PC-9 (cell line): ENCODE measurements at regions not wholly inside any gene's neighbourhood (a gene's known extent, or its start where the extent isn't known, plus 50 kb on each side); places are given as distances from the start of the nearest gene placed in this dataset.

Experiments
- BruUV-seq: library from RNA; stranded (reverse); fragments of 400-500 nt; replicated peaks from 2 replicates; lab custom pipeline; 2021; lab: Mats Ljungman, UMichigan
- CTCF ChIA-PET: fragments of 300-600 bp; sonication (Branson Sonifier 250); formaldehyde crosslinking; loops from one replicate; lab custom pipeline; 2022; ENCODE audit warnings: antibody characterized with exemption; lab: Charles Lee
- POLR2A ChIA-PET: fragments of 300-600 bp; sonication (Branson Sonifier 250); formaldehyde crosslinking; loops from one replicate; lab custom pipeline; 2022; ENCODE audit warnings: antibody characterized with exemption; ENCODE audit not compliant: unreplicated experiment; lab: Charles Lee
- DNase-seq, 2 experiments: peaks; one replicate each; pipeline versions ENCODE4 v3.0.0 to v3.0.0-alpha.2; 2015 to 2022; ENCODE audit warnings: mixed read lengths in 1 of 2
- H2AFZ ChIP-seq: fragments of 200-600 bp; sonication (generic); 2 replicates; pipeline ENCODE4 v1.8.1; 2017; ENCODE audit warnings: antibody characterized with exemption
- H3F3A ChIP-seq: fragments of 200-600 bp; sonication (generic); 2 replicates; pipeline ENCODE4 v1.8.1; 2017; ENCODE audit warnings: antibody characterized with exemption, mild to moderate bottlenecking, low read depth; ENCODE audit not compliant: insufficient read depth
- H3K27ac ChIP-seq: fragments of 200-600 bp; sonication (generic); 2 replicates; pipeline ENCODE4 v1.6.1; 2016; ENCODE audit warnings: mixed run types
- H3K27me3 ChIP-seq: fragments of 200-600 bp; sonication (generic); 2 replicates; pipeline ENCODE4 v1.6.1; 2016; ENCODE audit warnings: low read depth, mixed run types; ENCODE audit not compliant: insufficient read depth
- H3K36me3 ChIP-seq: fragments of 200-600 bp; sonication (generic); 2 replicates; pipeline ENCODE4 v1.6.1; 2016; ENCODE audit warnings: low read depth, mixed run types
- H3K4me1 ChIP-seq: fragments of 200-600 bp; sonication (generic); replicated peaks from 2 replicates; pipeline ENCODE4 v1.6.1; 2016; ENCODE audit warnings: mixed run types; ENCODE audit not compliant: insufficient read depth
- H3K4me2 ChIP-seq: fragments of 200-600 bp; sonication (generic); 2 replicates; pipeline ENCODE4 v1.6.1; 2017; ENCODE audit warnings: mixed run types
- H3K4me3 ChIP-seq: fragments of 200-600 bp; sonication (generic); 2 replicates; pipeline ENCODE4 v1.6.1; 2016; ENCODE audit warnings: mixed run types
- H3K79me2 ChIP-seq: fragments of 200-600 bp; sonication (generic); 2 replicates; pipeline ENCODE4 v1.6.1; 2017; ENCODE audit warnings: low read depth, mixed run types
- H3K9me2 ChIP-seq: fragments of 200-600 bp; sonication (generic); 2 replicates; pipeline ENCODE4 v1.8.1; 2017; ENCODE audit warnings: mild to moderate bottlenecking; ENCODE audit not compliant: insufficient read depth
- H3K9me3 ChIP-seq: fragments of 200-600 bp; sonication (generic); 2 replicates; pipeline ENCODE4 v1.8.1; 2016; ENCODE audit warnings: low read depth; ENCODE audit not compliant: insufficient read depth
- H4K20me1 ChIP-seq: fragments of 200-600 bp; sonication (generic); 2 replicates; pipeline ENCODE4 v1.8.1; 2017; ENCODE audit not compliant: insufficient read depth
- CTCF ChIP-seq: fragments of 200-600 bp; sonication (generic); conservative IDR thresholded peaks from 2 replicates; pipeline ENCODE4 v1.6.1; 2017; ENCODE audit warnings: mixed run types, antibody characterized with exemption, mild to moderate bottlenecking, moderate library complexity
- EZH2 ChIP-seq: fragments of 200-600 bp; sonication (generic); IDR thresholded peaks from 2 replicates; pipeline ENCODE4 v1.8.0; 2017; ENCODE audit warnings: antibody characterized with exemption, low read depth
- intact Hi-C: fragments of 100-400 bp; cut with micrococcal nuclease; formaldehyde crosslinking; loops from one replicate; pipeline ENCODE4 v1.10.0; 2022; ENCODE audit not compliant: unreplicated experiment

DNA sequence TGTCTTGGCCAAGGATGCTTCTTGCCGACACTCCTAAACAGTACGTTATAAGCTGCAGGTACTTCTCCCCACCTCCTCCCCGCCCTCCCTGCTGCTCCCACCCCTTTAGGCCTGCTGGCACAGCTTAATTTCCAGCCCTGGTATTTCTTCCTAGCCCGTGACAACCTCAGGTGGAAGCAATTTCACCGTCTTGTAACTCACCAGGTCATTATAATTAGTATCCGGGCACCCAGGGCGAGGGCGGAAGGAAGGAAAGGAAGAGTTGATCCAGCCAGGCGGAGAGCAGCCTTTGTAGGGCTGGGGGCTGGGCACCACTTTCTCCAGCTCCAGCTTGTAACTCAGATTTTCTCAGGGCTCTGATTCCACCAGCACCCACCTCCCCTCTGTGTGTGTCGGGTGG is 153.5 kb upstream of the CSF3R start:
- Histone ChIP-seq H3K27ac (no peak overlapping the region), H3K9me3 (no peaks in the 10 kb centered on the region), H3F3A (no peaks in the 10 kb centered on the region; the same call in 1 of the 2 replicates), H2AFZ (no peak overlapping the region), H3K4me3 (no peak overlapping the region), H3K4me2 (no peak overlapping the region), H3K9me2 (no peaks in the 10 kb centered on the region), H3K36me3 (no peaks in the 10 kb centered on the region), H3K27me3 (peaks cover 84% of the 10 kb centered on the region), H4K20me1 (no peaks in the 10 kb centered on the region), H3K79me2 (no peaks in the 10 kb centered on the region), H3K4me1 (no peaks in the 10 kb centered on the region)
- ChIA-PET CTCF (no interaction called here), POLR2A (no interaction called here)
- intact Hi-C loops, result no loop called here
- no peak for TF ChIP-seq EZH2
- no peak for TF ChIP-seq CTCF
- no TSS peak for BruUV-seq
- DNase-seq, result no peak

GRCh38 chr1:36635284-36635683 is 152.6 kb upstream of the CSF3R start:
- Histone ChIP-seq H3K9me2 (no peaks in the 10 kb centered on the region), H3K27me3 (peaks cover 90% of the 10 kb centered on the region), H3F3A (no peaks in the 10 kb centered on the region; the same call in 1 of the 2 replicates), H3K79me2 (no peaks in the 10 kb centered on the region), H3K36me3 (no peaks in the 10 kb centered on the region), H3K4me1 (no peaks in the 10 kb centered on the region), H3K4me3 (no peak overlapping the region), H3K9me3 (no peaks in the 10 kb centered on the region), H2AFZ (no peak overlapping the region), H3K4me2 (no peak overlapping the region), H3K27ac (no peak overlapping the region), H4K20me1 (no peaks in the 10 kb centered on the region)
- TF ChIP-seq CTCF, result no peak
- no peak for TF ChIP-seq EZH2
- CTCF ChIA-PET, result no interaction called here
- intact Hi-C loops, result no loop called here
- no peak for DNase-seq
- POLR2A ChIA-PET, result no interaction called here
- BruUV-seq, result no TSS peak

DNA sequence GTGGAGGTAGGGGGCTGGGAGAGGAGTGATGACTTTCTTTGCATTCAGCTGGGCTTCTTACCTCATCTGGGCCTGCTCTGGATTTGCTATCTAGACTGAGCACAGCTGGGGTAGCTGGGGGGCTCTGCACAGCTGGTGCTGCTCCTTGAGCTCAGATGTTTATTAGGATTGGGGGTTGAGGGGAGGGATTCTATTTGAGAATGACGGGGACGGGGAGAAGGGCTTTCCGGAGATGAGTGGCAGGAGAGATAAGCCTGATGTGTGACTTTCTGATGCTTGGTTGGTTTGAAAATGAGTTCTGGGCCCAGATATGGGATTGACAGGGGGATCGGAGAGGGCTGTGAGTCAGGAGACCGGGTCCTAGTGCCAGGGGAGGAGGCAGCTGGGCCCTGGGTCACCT is 146.1 kb upstream of the CSF3R start:
- Histone ChIP-seq H4K20me1 (no peaks in the 10 kb centered on the region), H3K27me3 (peaks cover 92% of the 10 kb centered on the region), H3K36me3 (no peaks in the 10 kb centered on the region), H3F3A (no peaks in the 10 kb centered on the region; the same call in 1 of the 2 replicates), H3K4me1 (no peaks in the 10 kb centered on the region), H2AFZ (no peak overlapping the region), H3K9me3 (no peaks in the 10 kb centered on the region), H3K4me3 (no peak overlapping the region), H3K79me2 (no peaks in the 10 kb centered on the region), H3K4me2 (no peak overlapping the region), H3K9me2 (no peaks in the 10 kb centered on the region), H3K27ac (no peak overlapping the region)
- ChIA-PET POLR2A (no interaction called here), CTCF (no interaction called here)
- intact Hi-C loops, result no loop called here
- DNase-seq, result no peak
- TF ChIP-seq CTCF (no peak), EZH2 (no peak)
- BruUV-seq, result no TSS peak
